ENCODE measurements at regions not wholly inside any gene's neighbourhood (a gene's known extent, or its start where the extent isn't known, plus 50 kb on each side); places are given as distances from the start of the nearest gene placed in this dataset.
"Not testable (repeated sequence)": the region's sequence is repeated elsewhere in the genome, so short reads cannot be mapped to it uniquely, and the experiment has no call there.

- Histone ChIP-seq H3K9ac (ENCODE audit: extremely low read depth, low read length, poor library complexity, severe bottlenecking) (no peak overlapping the region), H3K27me3 (ENCODE audit: control insufficient read depth, insufficient read depth, low read length, poor library complexity, severe bottlenecking) (no peaks in the 10 kb centered on the region), H3K4me1 (ENCODE audit: control insufficient read depth, insufficient read depth, low read length) (no peaks in the 10 kb centered on the region), H3K27ac (ENCODE audit: low read depth, low read length) (no peak overlapping the region), H3K9me3 (ENCODE audit: control insufficient read depth, low read length) (no peaks in the 10 kb centered on the region), H3K4me3 (ENCODE audit: low read length) (no peak overlapping the region), H3K36me3 (ENCODE audit: control insufficient read depth, insufficient read depth, low read length) (no peaks in the 10 kb centered on the region)
- TF ChIP-seq CTCF (conservative IDR thresholded peaks at IDR 0.05), result no peak
- Mint-ChIP-seq H3K4me1 (no peaks in the 10 kb centered on the region), H3K4me3 (no peak overlapping the region), H3K27ac (no peak overlapping the region), H3K36me3 (ENCODE audit: low read depth) (no peaks in the 10 kb centered on the region), H3K27me3 (ENCODE audit: insufficient read depth) (peaks cover 3% of the 10 kb centered on the region), H3K9me3 (peaks cover 5% of the 10 kb centered on the region)
- 68% methylated on average over 4 of the region's 4 CpGs; no CpG with 5 or more reads in 1 of the 2 experiments for WGBS, 2 experiments (ENCODE audit: insufficient coverage in 1 of 2, insufficient read length in 1 of 2)
- DNase-seq, result no peak
These were observed 117.7 kb upstream of the ABCC4 start for GRCh38 chr13:95418946-95419345.

- H3K27ac Mint-ChIP-seq, result no peak overlapping the region
- Histone ChIP-seq H3K27me3 (ENCODE audit: control insufficient read depth, insufficient read depth, low read length, poor library complexity, severe bottlenecking) (no peaks in the 10 kb centered on the region), H3K9me3 (ENCODE audit: control insufficient read depth, low read length) (no peaks in the 10 kb centered on the region), H3K36me3 (ENCODE audit: control insufficient read depth, insufficient read depth, low read length) (no peaks in the 10 kb centered on the region), H3K27ac (ENCODE audit: low read depth, low read length) (no peak overlapping the region), H3K4me3 (ENCODE audit: low read length) (no peak overlapping the region), H3K4me1 (ENCODE audit: control insufficient read depth, insufficient read depth, low read length) (no peaks in the 10 kb centered on the region), H3K9ac (ENCODE audit: extremely low read depth, low read length, poor library complexity, severe bottlenecking) (no peak overlapping the region)
- H3K4me1 Mint-ChIP-seq, result no peaks in the 10 kb centered on the region
- H3K36me3 Mint-ChIP-seq (ENCODE audit: low read depth), result no peaks in the 10 kb centered on the region
- no peak for DNase-seq
- peaks cover 2% of the 10 kb centered on the region for H3K9me3 Mint-ChIP-seq
- H3K27me3 Mint-ChIP-seq (ENCODE audit: insufficient read depth), result peaks cover 3% of the 10 kb centered on the region
- H3K4me3 Mint-ChIP-seq, result no peak overlapping the region
- TF ChIP-seq CTCF (conservative IDR thresholded peaks at IDR 0.05), result no peak
- 77 to 100% methylated on average over 1 to 7 of the region's 8 CpGs for WGBS, 2 experiments (ENCODE audit: insufficient coverage in 1 of 2, insufficient read length in 1 of 2)
These were observed 119.2 kb upstream of the ABCC4 start for GRCh38 chr13:95420501-95420900.

- H3K9me3 Mint-ChIP-seq, result peaks cover 2% of the 10 kb centered on the region
- no peak overlapping the region for H3K4me3 Mint-ChIP-seq
- no peak overlapping the region for H3K4me3 ChIP-seq (ENCODE audit: low read length)
- H3K4me1 ChIP-seq (ENCODE audit: control insufficient read depth, insufficient read depth, low read length), result no peaks in the 10 kb centered on the region
- 94 to 96% methylated on average over 3 to 6 of the region's 6 CpGs for WGBS, 2 experiments (ENCODE audit: insufficient coverage in 1 of 2, insufficient read length in 1 of 2)
- H3K27me3 ChIP-seq (ENCODE audit: control insufficient read depth, insufficient read depth, low read length, poor library complexity, severe bottlenecking), result no peaks in the 10 kb centered on the region
- no peaks in the 10 kb centered on the region for H3K4me1 Mint-ChIP-seq
- no peak for DNase-seq
- H3K36me3 ChIP-seq (ENCODE audit: control insufficient read depth, insufficient read depth, low read length), result no peaks in the 10 kb centered on the region
- TF ChIP-seq CTCF (conservative IDR thresholded peaks at IDR 0.05), result no peak
- no peak overlapping the region for H3K27ac Mint-ChIP-seq
- H3K27ac ChIP-seq (ENCODE audit: low read depth, low read length), result no peak overlapping the region
- H3K9ac ChIP-seq (ENCODE audit: extremely low read depth, low read length, poor library complexity, severe bottlenecking), result no peak overlapping the region
- H3K27me3 Mint-ChIP-seq (ENCODE audit: insufficient read depth), result peaks cover 8% of the 10 kb centered on the region
- no peaks in the 10 kb centered on the region for H3K36me3 Mint-ChIP-seq (ENCODE audit: low read depth)
- H3K9me3 ChIP-seq (ENCODE audit: control insufficient read depth, low read length), result no peaks in the 10 kb centered on the region
These were observed 125.4 kb upstream of the ABCC4 start for GRCh38 chr13:95426631-95427030.

- 92% methylated on average over 6 of the region's 6 CpGs; no CpG with 5 or more reads in 1 of the 2 experiments for WGBS, 2 experiments (ENCODE audit: insufficient coverage in 1 of 2, insufficient read length in 1 of 2)
- not testable (repeated sequence) for H3K27ac ChIP-seq (ENCODE audit: low read depth, low read length); H3K36me3 Mint-ChIP-seq (ENCODE audit: low read depth); H3K36me3 ChIP-seq (ENCODE audit: control insufficient read depth, insufficient read depth, low read length); H3K4me1 ChIP-seq (ENCODE audit: control insufficient read depth, insufficient read depth, low read length); DNase-seq; H3K27me3 ChIP-seq (ENCODE audit: control insufficient read depth, insufficient read depth, low read length, poor library complexity, severe bottlenecking); H3K9me3 ChIP-seq (ENCODE audit: control insufficient read depth, low read length); H3K9ac ChIP-seq (ENCODE audit: extremely low read depth, low read length, poor library complexity, severe bottlenecking); H3K4me3 ChIP-seq (ENCODE audit: low read length); H3K4me1 Mint-ChIP-seq; H3K27ac Mint-ChIP-seq; H3K27me3 Mint-ChIP-seq (ENCODE audit: insufficient read depth); H3K9me3 Mint-ChIP-seq; H3K4me3 Mint-ChIP-seq
These were observed 122.0 kb upstream of the CLDN10 start for GRCh38 chr13:95430525-95430924.
